ENCODE measurements at regions not wholly inside any gene's neighbourhood (a gene's known extent, or its start where the extent isn't known, plus 50 kb on each side); places are given as distances from the start of the nearest gene placed in this dataset.
"Not testable (repeated sequence)": the region's sequence is repeated elsewhere in the genome, so short reads cannot be mapped to it uniquely, and the experiment has no call there.

GRCh38 chr7:13793926-13794325, 195.5 kb downstream of the ETV1 start:
- 0 to 72% methylated on average over 1 to 4 of the region's 4 CpGs for WGBS, 2 experiments
- Histone ChIP-seq H3K9me3 (ENCODE audit: control insufficient read depth, low read length) (no peaks in the 10 kb centered on the region), H3K4me3 (ENCODE audit: insufficient read depth, low read depth, low read length) (no peak overlapping the region), H3K27me3 (ENCODE audit: control insufficient read depth, insufficient read depth, low read length, poor library complexity, severe bottlenecking) (no peaks in the 10 kb centered on the region), H3K36me3 (ENCODE audit: control insufficient read depth, insufficient read depth, low read length) (no peaks in the 10 kb centered on the region), H3K27ac (ENCODE audit: insufficient read depth, low read depth, low read length, poor library complexity, severe bottlenecking) (no peak overlapping the region), H3K4me1 (ENCODE audit: control insufficient read depth, insufficient read depth, low read length) (no peaks in the 10 kb centered on the region)

- H3K4me1 ChIP-seq (ENCODE audit: control insufficient read depth, insufficient read depth, low read length), result no peaks in the 10 kb centered on the region
- no peak overlapping the region for H3K27ac ChIP-seq (ENCODE audit: insufficient read depth, low read depth, low read length, poor library complexity, severe bottlenecking)
- no peak overlapping the region for H3K4me3 ChIP-seq (ENCODE audit: insufficient read depth, low read depth, low read length)
- no peaks in the 10 kb centered on the region for H3K9me3 ChIP-seq (ENCODE audit: control insufficient read depth, low read length)
- H3K27me3 ChIP-seq (ENCODE audit: control insufficient read depth, insufficient read depth, low read length, poor library complexity, severe bottlenecking), result no peaks in the 10 kb centered on the region
- 90 to 98% methylated on average over 1 to 2 of the region's 2 CpGs for WGBS, 2 experiments
- no peaks in the 10 kb centered on the region for H3K36me3 ChIP-seq (ENCODE audit: control insufficient read depth, insufficient read depth, low read length)
Measured at GRCh38 chr7:13794581-13794980, 194.9 kb downstream of the ETV1 start.

- H3K9me3 ChIP-seq (ENCODE audit: control insufficient read depth, low read length), result no peaks in the 10 kb centered on the region
- H3K27ac ChIP-seq (ENCODE audit: insufficient read depth, low read depth, low read length, poor library complexity, severe bottlenecking), result no peak overlapping the region
- no peak overlapping the region for H3K4me3 ChIP-seq (ENCODE audit: insufficient read depth, low read depth, low read length)
- no peaks in the 10 kb centered on the region for H3K4me1 ChIP-seq (ENCODE audit: control insufficient read depth, insufficient read depth, low read length)
- H3K36me3 ChIP-seq (ENCODE audit: control insufficient read depth, insufficient read depth, low read length), result no peaks in the 10 kb centered on the region
- 52 to 77% methylated on average over 1 of the region's 1 CpG for WGBS, 2 experiments
- no peaks in the 10 kb centered on the region for H3K27me3 ChIP-seq (ENCODE audit: control insufficient read depth, insufficient read depth, low read length, poor library complexity, severe bottlenecking)
Measured at GRCh38 chr7:13797545-13797944, 191.9 kb downstream of the ETV1 start.

- no peaks in the 10 kb centered on the region for H3K9me3 ChIP-seq (ENCODE audit: control insufficient read depth, low read length)
- H3K36me3 ChIP-seq (ENCODE audit: control insufficient read depth, insufficient read depth, low read length), result no peaks in the 10 kb centered on the region
- 89 to 97% methylated on average over 3 to 5 of the region's 6 CpGs for WGBS, 2 experiments
- H3K27ac ChIP-seq (ENCODE audit: insufficient read depth, low read depth, low read length, poor library complexity, severe bottlenecking), result no peak overlapping the region
- no peak overlapping the region for H3K4me3 ChIP-seq (ENCODE audit: insufficient read depth, low read depth, low read length)
- no peaks in the 10 kb centered on the region for H3K27me3 ChIP-seq (ENCODE audit: control insufficient read depth, insufficient read depth, low read length, poor library complexity, severe bottlenecking)
- H3K4me1 ChIP-seq (ENCODE audit: control insufficient read depth, insufficient read depth, low read length), result no peaks in the 10 kb centered on the region
Measured at GRCh38 chr7:13800694-13801448, 188.6 kb downstream of the ETV1 start.

- WGBS, 2 experiments, result 80% methylated on average over 1 of the region's 1 CpG; no CpG with 5 or more reads in 1 of the 2 experiments
- Histone ChIP-seq H3K4me1 (ENCODE audit: control insufficient read depth, insufficient read depth, low read length) (no peaks in the 10 kb centered on the region), H3K36me3 (ENCODE audit: control insufficient read depth, insufficient read depth, low read length) (no peaks in the 10 kb centered on the region), H3K9me3 (ENCODE audit: control insufficient read depth, low read length) (no peaks in the 10 kb centered on the region), H3K4me3 (ENCODE audit: insufficient read depth, low read depth, low read length) (no peak overlapping the region), H3K27ac (ENCODE audit: insufficient read depth, low read depth, low read length, poor library complexity, severe bottlenecking) (no peak overlapping the region), H3K27me3 (ENCODE audit: control insufficient read depth, insufficient read depth, low read length, poor library complexity, severe bottlenecking) (no peaks in the 10 kb centered on the region)
Measured at GRCh38 chr7:13801669-13802068, 187.8 kb downstream of the ETV1 start.

GRCh38 chr7:13802651-13803050, 186.8 kb downstream of the ETV1 start:
- Histone ChIP-seq H3K4me3 (ENCODE audit: insufficient read depth, low read depth, low read length) (no peak overlapping the region), H3K36me3 (ENCODE audit: control insufficient read depth, insufficient read depth, low read length) (no peaks in the 10 kb centered on the region), H3K27me3 (ENCODE audit: control insufficient read depth, insufficient read depth, low read length, poor library complexity, severe bottlenecking) (no peaks in the 10 kb centered on the region), H3K9me3 (ENCODE audit: control insufficient read depth, low read length) (no peaks in the 10 kb centered on the region), H3K4me1 (ENCODE audit: control insufficient read depth, insufficient read depth, low read length) (no peaks in the 10 kb centered on the region), H3K27ac (ENCODE audit: insufficient read depth, low read depth, low read length, poor library complexity, severe bottlenecking) (no peak overlapping the region)
- WGBS, 2 experiments, result 96 to 100% methylated on average over 1 of the region's 1 CpG

- no peak overlapping the region for H3K27ac ChIP-seq (ENCODE audit: insufficient read depth, low read depth, low read length, poor library complexity, severe bottlenecking)
- H3K9me3 ChIP-seq (ENCODE audit: control insufficient read depth, low read length), result no peaks in the 10 kb centered on the region
- H3K36me3 ChIP-seq (ENCODE audit: control insufficient read depth, insufficient read depth, low read length), result no peaks in the 10 kb centered on the region
- 94% methylated on average over 8 of the region's 8 CpGs for WGBS, 2 experiments
- no peak overlapping the region for H3K4me3 ChIP-seq (ENCODE audit: insufficient read depth, low read depth, low read length)
- no peaks in the 10 kb centered on the region for H3K4me1 ChIP-seq (ENCODE audit: control insufficient read depth, insufficient read depth, low read length)
- no peaks in the 10 kb centered on the region for H3K27me3 ChIP-seq (ENCODE audit: control insufficient read depth, insufficient read depth, low read length, poor library complexity, severe bottlenecking)
Measured at GRCh38 chr7:13803134-13803533, 186.3 kb downstream of the ETV1 start.

GRCh38 chr7:13806089-13806867, 183.2 kb downstream of the ETV1 start:
- H3K4me3 ChIP-seq (ENCODE audit: insufficient read depth, low read depth, low read length), result not testable (repeated sequence)

GRCh38 chr7:13817230-13817629, 172.2 kb downstream of the ETV1 start:
- not testable (repeated sequence) for H3K27ac ChIP-seq (ENCODE audit: insufficient read depth, low read depth, low read length, poor library complexity, severe bottlenecking); H3K36me3 ChIP-seq (ENCODE audit: control insufficient read depth, insufficient read depth, low read length); H3K4me3 ChIP-seq (ENCODE audit: insufficient read depth, low read depth, low read length); H3K4me1 ChIP-seq (ENCODE audit: control insufficient read depth, insufficient read depth, low read length); H3K27me3 ChIP-seq (ENCODE audit: control insufficient read depth, insufficient read depth, low read length, poor library complexity, severe bottlenecking); H3K9me3 ChIP-seq (ENCODE audit: control insufficient read depth, low read length)

More at GRCh38 chr7:13806089-13806867, 183.2 kb downstream of the ETV1 start:
- not testable (repeated sequence) for H3K36me3 ChIP-seq (ENCODE audit: control insufficient read depth, insufficient read depth, low read length); H3K27ac ChIP-seq (ENCODE audit: insufficient read depth, low read depth, low read length, poor library complexity, severe bottlenecking); H3K27me3 ChIP-seq (ENCODE audit: control insufficient read depth, insufficient read depth, low read length, poor library complexity, severe bottlenecking); H3K9me3 ChIP-seq (ENCODE audit: control insufficient read depth, low read length); H3K4me1 ChIP-seq (ENCODE audit: control insufficient read depth, insufficient read depth, low read length)
- WGBS, 2 experiments, result 73 to 80% methylated on average over 33 of the region's 33 CpGs

GRCh38 chr7:13821152-13821787, 168.2 kb downstream of the ETV1 start:
- Histone ChIP-seq H3K4me3 (ENCODE audit: insufficient read depth, low read depth, low read length) (no peak overlapping the region), H3K27ac (ENCODE audit: insufficient read depth, low read depth, low read length, poor library complexity, severe bottlenecking) (no peak overlapping the region), H3K27me3 (ENCODE audit: control insufficient read depth, insufficient read depth, low read length, poor library complexity, severe bottlenecking) (no peaks in the 10 kb centered on the region), H3K9me3 (ENCODE audit: control insufficient read depth, low read length) (peaks cover 2% of the 10 kb centered on the region), H3K4me1 (ENCODE audit: control insufficient read depth, insufficient read depth, low read length) (no peaks in the 10 kb centered on the region), H3K36me3 (ENCODE audit: control insufficient read depth, insufficient read depth, low read length) (no peaks in the 10 kb centered on the region)
- WGBS, 2 experiments, result 96% methylated on average over 3 of the region's 3 CpGs
